GM18861 (cell line): ENCODE measurements at regions not wholly inside any gene's neighbourhood (a gene's known extent, or its start where the extent isn't known, plus 50 kb on each side); places are given as distances from the start of the nearest gene placed in this dataset.
"Not testable (repeated sequence)": the region's sequence is repeated elsewhere in the genome, so short reads cannot be mapped to it uniquely, and the experiment has no call there.

Experiments
- ATAC-seq: cut with Tn5 transposase; IDR thresholded peaks from one replicate; pipeline ENCODE4 v1.9.1; 2021; ENCODE audit not compliant: unreplicated experiment

- ATAC-seq, result no peak
Measured at GRCh38 chr3:63092515-63092914, 185.6 kb upstream of the SYNPR start.

- no peak for ATAC-seq
Measured at GRCh38 chr3:63094642-63095408, 183.3 kb upstream of the SYNPR start.

GRCh38 chr3:63096248-63097058 is 181.7 kb upstream of the SYNPR start:
- no peak for ATAC-seq

- no peak for ATAC-seq
Measured at GRCh38 chr3:63097396-63097795, 180.7 kb upstream of the SYNPR start.

- ATAC-seq, result no peak
Measured at GRCh38 chr3:63116922-63117321, 161.2 kb upstream of the SYNPR start.

- no peak for ATAC-seq
Measured at GRCh38 chr3:63124090-63124489, 154.0 kb upstream of the SYNPR start.

- ATAC-seq, result no peak
Measured at GRCh38 chr3:63126530-63126929, 151.6 kb upstream of the SYNPR start.

- ATAC-seq, result no peak
Measured at GRCh38 chr3:63128380-63128779, 149.7 kb upstream of the SYNPR start.

- no peak for ATAC-seq
Measured at GRCh38 chr3:63130625-63131024, 147.5 kb upstream of the SYNPR start.

- no peak for ATAC-seq
Measured at GRCh38 chr3:63132461-63133250, 145.5 kb upstream of the SYNPR start.

- ATAC-seq, result no peak
Measured at GRCh38 chr3:63135367-63135766, 142.7 kb upstream of the SYNPR start.

- ATAC-seq, result not testable (repeated sequence)
Measured at GRCh38 chr3:63136249-63136648, 141.9 kb upstream of the SYNPR start.

GRCh38 chr3:63142681-63143080 is 135.4 kb upstream of the SYNPR start:
- ATAC-seq, result no peak

GRCh38 chr3:63146154-63146553 is 132.0 kb upstream of the SYNPR start:
- no peak for ATAC-seq

- ATAC-seq, result no peak
Measured at GRCh38 chr3:63150880-63151279, 127.2 kb upstream of the SYNPR start.

- ATAC-seq, result no peak
Measured at GRCh38 chr3:63151897-63152296, 126.2 kb upstream of the SYNPR start.

GRCh38 chr3:63159764-63160163 is 118.3 kb upstream of the SYNPR start:
- ATAC-seq, result no peak

- ATAC-seq, result no peak
Measured at GRCh38 chr3:63167113-63167512, 111.0 kb upstream of the SYNPR start.

- ATAC-seq, result no peak
Measured at GRCh38 chr3:63168179-63168578, 109.9 kb upstream of the SYNPR start.

GRCh38 chr3:63179862-63180522 is 98.1 kb upstream of the SYNPR start:
- no peak for ATAC-seq

- ATAC-seq, result no peak
Measured at GRCh38 chr3:63192248-63192647, 85.9 kb upstream of the SYNPR start.
